Upper lobe of left lung (tissue), 6 donors: ENCODE measurements at regions not wholly inside any gene's neighbourhood (a gene's known extent, or its start where the extent isn't known, plus 50 kb on each side); places are given as distances from the start of the nearest gene placed in this dataset.
A peak's percentile ranks its signal among the peaks of the same experiment; 100 is the strongest.
"Not testable (repeated sequence)": the region's sequence is repeated elsewhere in the genome, so short reads cannot be mapped to it uniquely, and the experiment has no call there.

Experiments
- ATAC-seq, 2 donors: fragments of 200-7000 bp; cut with Tn5 transposase; one replicate each; pipeline ENCODE4 v1.9.1; 2022; ENCODE audit warnings: mild to moderate bottlenecking in 2 of 2, moderate library complexity in 2 of 2; ENCODE audit not compliant: low FRiP score in 2 of 2
- DNase-seq, 2 donors: peaks; one replicate each; pipeline ENCODE4 v3.0.0-alpha.2; 2019 to 2020
- H3K27ac ChIP-seq, 4 donors: fragments of 200-600 bp; sonication (generic); one replicate each; pipeline ENCODE4 v1.5.1; 2016 to 2019
- H3K27me3 ChIP-seq, 4 donors: fragments of 200-600 bp; sonication (generic); one replicate each; pipeline ENCODE4 v1.5.1; 2017 to 2019
- H3K36me3 ChIP-seq, 4 donors: fragments of 200-600 bp; sonication (generic); one replicate each; pipeline ENCODE4 v1.5.1; 2016 to 2019
- H3K4me1 ChIP-seq, 4 donors: fragments of 200-600 bp; sonication (generic); one replicate each; pipeline ENCODE4 v1.5.1; 2018 to 2019
- H3K4me3 ChIP-seq, 4 donors: fragments of 200-600 bp; sonication (generic); one replicate each; pipeline ENCODE4 v1.5.1; 2017 to 2019; ENCODE audit warnings: mild to moderate bottlenecking in 2 of 4, moderate library complexity in 1 of 4
- H3K9me3 ChIP-seq, 4 donors: fragments of 200-600 bp; sonication (generic); one replicate each; pipeline ENCODE4 v1.5.1; 2018 to 2019
- CTCF ChIP-seq, 6 experiments: fragments of 450-650 bp in 4 of 6; fragments of 200-600 bp in 2 of 6; sonication (generic) in 2 of 6; IDR thresholded peaks; one replicate each; pipeline ENCODE4 v1.5.1; 2016 to 2019; ENCODE audit warnings: antibody characterized with exemption in 6 of 6
- EP300 ChIP-seq, 4 donors: sonication (generic); formaldehyde crosslinking; IDR thresholded peaks; one replicate each; pipeline ENCODE4 v1.5.1; 2017; ENCODE audit warnings: antibody characterized with exemption in 4 of 4, control low read depth in 2 of 4
- POLR2A ChIP-seq, 4 donors: fragments of 450-650 bp; IDR thresholded peaks; one replicate each; pipeline ENCODE4 v1.5.1; 2016 to 2017; ENCODE audit warnings: antibody characterized with exemption in 4 of 4, mild to moderate bottlenecking in 2 of 4
- POLR2AphosphoS5 ChIP-seq, 2 donors: sonication (generic); formaldehyde crosslinking; IDR thresholded peaks; one replicate each; pipeline ENCODE4 v1.5.1; 2017; ENCODE audit warnings: antibody characterized with exemption in 2 of 2
- WGBS, 2 donors: methylation state at CpG; one replicate each; pipeline ENCODE4 v1.1.5; 2017 to 2018; 5-methylcytosine and 5-hydroxymethylcytosine counted together
- donor health status: DM: no; HTN: no; CAD: no; lungs with moderate emphysema.
- donor health status: DM: no; HTN: yes; CAD: no; lungs with severe emphysema.

DNA sequence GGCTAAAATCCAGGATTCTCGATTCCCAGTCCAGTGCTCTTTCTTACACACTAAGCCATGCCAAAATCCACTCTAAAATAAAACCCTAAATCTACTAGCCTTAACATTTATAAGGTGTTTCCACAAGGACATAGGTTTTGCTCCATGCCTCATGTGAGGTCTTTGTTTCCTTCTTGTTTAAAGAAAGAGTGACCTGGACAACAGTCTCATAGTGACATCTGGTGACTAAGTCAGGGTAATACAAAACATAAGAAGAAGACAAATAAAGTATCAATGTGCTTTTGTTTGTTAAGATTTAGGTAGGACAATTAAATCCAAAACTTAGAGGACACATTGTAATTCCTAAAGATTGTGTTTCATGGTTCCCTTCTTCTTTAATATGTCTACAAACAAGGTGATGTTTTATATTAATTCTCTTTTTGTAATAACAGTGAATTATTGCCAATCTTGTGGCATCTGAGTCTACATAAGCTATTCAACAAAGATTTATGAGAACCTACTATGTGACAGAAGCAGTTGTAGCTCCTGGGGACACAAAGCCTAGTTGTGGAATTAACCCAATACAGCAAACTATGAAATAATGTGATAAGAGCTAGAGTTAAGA lies 93.0 kb upstream of the TRIM77 start:
- H3K4me3 ChIP-seq, H3K36me3 ChIP-seq, DNase-seq, H3K27ac ChIP-seq, H3K27me3 ChIP-seq, H3K4me1 ChIP-seq, H3K9me3 ChIP-seq: not testable (repeated sequence)
- peak in 5 of 6 experiments; percentile 11 to 54 (median 40) for TF ChIP-seq CTCF (IDR thresholded peaks at IDR 0.05)
- peak in 1 of 2 donors; percentile 75 for ATAC-seq
- WGBS, 2 donors: 44 to 55% methylated on average over 1 of the region's 1 CpG

DNA sequence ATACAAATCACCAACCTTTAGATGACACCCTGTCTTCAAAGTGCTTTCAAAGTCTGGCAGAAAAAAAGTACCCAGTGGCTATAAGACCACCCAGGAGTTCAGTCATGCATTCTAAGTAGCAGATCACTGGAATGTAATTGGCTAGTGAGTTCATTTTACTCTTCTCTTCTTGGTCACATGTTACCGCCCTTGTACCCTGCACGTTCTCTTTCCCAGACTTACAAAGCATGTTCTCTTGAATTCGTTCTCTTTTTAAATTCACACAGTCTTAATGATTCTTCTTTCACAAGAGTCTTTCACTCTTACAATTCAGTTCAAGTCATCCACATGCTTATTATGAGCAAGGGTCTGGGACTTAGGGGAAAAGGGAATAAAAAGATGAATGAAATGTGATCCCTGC lies 89.4 kb upstream of the TRIM77 start:
- not testable (repeated sequence) for H3K4me1 ChIP-seq, ATAC-seq, H3K4me3 ChIP-seq, DNase-seq, H3K9me3 ChIP-seq, H3K27ac ChIP-seq, H3K27me3 ChIP-seq, H3K36me3 ChIP-seq
- WGBS, 2 donors: 84 to 86% methylated on average over 3 of the region's 3 CpGs

GRCh38 chr11:89625171-89625570 lies 84.9 kb upstream of the TRIM77 start:
- DNase-seq: no peak
- H3K36me3 ChIP-seq: no peaks in the 10 kb centered on the region
- TF ChIP-seq CTCF (IDR thresholded peaks at IDR 0.05): no peak
- TF ChIP-seq EP300 (IDR thresholded peaks at IDR 0.05): no peak
- no peak for TF ChIP-seq POLR2AphosphoS5 (IDR thresholded peaks at IDR 0.05)
- no peak for ATAC-seq
- no peak overlapping the region for H3K27ac ChIP-seq
- H3K4me3 ChIP-seq: no peak overlapping the region
- WGBS, 2 donors: 70 to 81% methylated on average over 6 of the region's 6 CpGs
- no peaks in the 10 kb centered on the region for H3K4me1 ChIP-seq
- H3K27me3 ChIP-seq: no peaks in the 10 kb centered on the region
- H3K9me3 ChIP-seq: no peaks in the 10 kb centered on the region

- TF ChIP-seq POLR2A (IDR thresholded peaks at IDR 0.05) (no peak), CTCF (IDR thresholded peaks at IDR 0.05) (no peak), EP300 (IDR thresholded peaks at IDR 0.05) (no peak), POLR2AphosphoS5 (IDR thresholded peaks at IDR 0.05) (no peak)
- Histone ChIP-seq H3K27ac (no peak overlapping the region), H3K4me1 (no peaks in the 10 kb centered on the region), H3K36me3 (no peaks in the 10 kb centered on the region), H3K27me3 (no peaks in the 10 kb centered on the region), H3K9me3 (no peaks in the 10 kb centered on the region), H3K4me3 (no peak overlapping the region)
- ATAC-seq (no peak), DNase-seq (no peak)
Observed at GRCh38 chr11:89626366-89626765, 83.7 kb upstream of the TRIM77 start.

DNA sequence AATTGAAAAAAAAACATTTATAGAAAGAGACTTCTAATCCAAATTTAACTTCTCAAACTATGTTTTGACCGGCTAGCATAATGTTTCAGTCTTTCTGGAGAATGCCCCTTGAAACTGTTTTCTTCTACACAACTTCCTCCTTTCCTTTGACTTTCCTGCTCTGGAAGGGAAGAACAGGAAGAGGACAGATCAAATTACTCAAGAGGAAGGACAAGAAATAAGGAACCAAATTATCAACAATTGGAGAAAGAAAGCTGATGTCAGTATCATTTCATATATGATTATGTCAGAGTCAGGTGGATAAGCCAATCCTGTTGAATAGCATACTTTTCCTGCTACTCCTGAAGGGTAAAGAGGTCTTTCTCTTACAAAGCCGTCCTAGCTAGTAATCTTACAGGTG lies 83.2 kb upstream of the TRIM77 start:
- not testable (repeated sequence) for DNase-seq, H3K27ac ChIP-seq, H3K36me3 ChIP-seq, H3K27me3 ChIP-seq, H3K4me1 ChIP-seq, H3K9me3 ChIP-seq, H3K4me3 ChIP-seq
- peak in 1 of 2 donors; percentile 47 for ATAC-seq
- whole genome bisulfite sequencing, 2 donors: 45 to 64% methylated on average over 2 of the region's 2 CpGs

DNA sequence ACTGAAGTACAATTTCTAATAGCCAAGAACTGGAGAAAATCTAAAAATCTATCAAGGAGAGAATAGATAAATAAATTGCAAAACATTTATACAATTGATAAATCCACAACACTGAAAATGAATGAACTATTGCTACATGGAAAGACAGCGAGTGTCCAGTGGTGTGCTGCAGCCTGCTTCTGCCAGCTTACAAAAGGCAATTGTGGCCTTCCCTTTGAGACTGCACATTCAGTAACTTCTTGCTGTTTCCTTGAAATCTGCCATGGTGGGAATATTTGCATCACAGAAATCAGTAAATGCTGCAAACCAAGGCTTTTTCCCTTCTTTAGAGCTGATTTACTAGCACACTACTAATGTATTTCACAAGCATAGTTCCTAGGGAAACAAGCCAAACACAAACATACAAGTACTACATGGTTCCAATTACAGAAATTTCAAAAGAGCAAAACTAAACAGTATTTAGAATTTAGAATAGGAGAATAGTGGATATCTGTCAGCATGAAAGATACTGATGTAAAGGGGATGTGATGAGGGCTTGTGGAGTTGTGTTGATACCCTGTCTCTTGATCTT lies 76.9 kb upstream of the TRIM77 start:
- Histone ChIP-seq H3K27me3 (no peaks in the 10 kb centered on the region), H3K9me3 (no peaks in the 10 kb centered on the region), H3K4me1 (no peaks in the 10 kb centered on the region), H3K27ac (no peak overlapping the region), H3K4me3 (no peak overlapping the region), H3K36me3 (no peaks in the 10 kb centered on the region)
- no peak for TF ChIP-seq POLR2A (IDR thresholded peaks at IDR 0.05)
- DNase-seq (no peak), ATAC-seq (peak in 1 of 2 donors; percentile 26)
- 83 to 91% methylated on average over 1 of the region's 1 CpG for WGBS, 2 donors

- not testable (repeated sequence) for H3K27me3 ChIP-seq, H3K9me3 ChIP-seq, H3K27ac ChIP-seq, H3K36me3 ChIP-seq, DNase-seq, H3K4me1 ChIP-seq, H3K4me3 ChIP-seq, ATAC-seq
- 51 to 90% methylated on average over 3 of the region's 3 CpGs for WGBS, 2 donors
Observed at GRCh38 chr11:89640777-89641176, 69.3 kb upstream of the TRIM77 start.

- not testable (repeated sequence) for H3K4me1 ChIP-seq, H3K27me3 ChIP-seq, ATAC-seq, H3K36me3 ChIP-seq, H3K27ac ChIP-seq, H3K4me3 ChIP-seq, DNase-seq, H3K9me3 ChIP-seq
- 63 to 70% methylated on average over 1 of the region's 1 CpG for WGBS, 2 donors
Observed at GRCh38 chr11:89648232-89648631, 61.9 kb upstream of the TRIM77 start.

- not testable (repeated sequence) for H3K9me3 ChIP-seq, H3K4me3 ChIP-seq, H3K27ac ChIP-seq, H3K36me3 ChIP-seq, H3K27me3 ChIP-seq, DNase-seq, ATAC-seq, H3K4me1 ChIP-seq
- WGBS, 2 donors: 88 to 95% methylated on average over 5 of the region's 5 CpGs
Observed at GRCh38 chr11:89648996-89649395, 61.1 kb upstream of the TRIM77 start.

- H3K9me3 ChIP-seq, H3K36me3 ChIP-seq, H3K27me3 ChIP-seq, H3K4me3 ChIP-seq, DNase-seq, H3K4me1 ChIP-seq, ATAC-seq, H3K27ac ChIP-seq: not testable (repeated sequence)
- WGBS, 2 donors: 72 to 76% methylated on average over 2 of the region's 2 CpGs
Observed at GRCh38 chr11:89654669-89655068, 55.4 kb upstream of the TRIM77 start.
